Breast epithelium (tissue), 3 donors: ENCODE measurements at regions not wholly inside any gene's neighbourhood (a gene's known extent, or its start where the extent isn't known, plus 50 kb on each side); places are given as distances from the start of the nearest gene placed in this dataset.

ENCODE experiments used
- POLR2A ChIP-seq: fragments of 450-650 bp; IDR thresholded peaks from one replicate; pipeline ENCODE4 v1.6.1; 2016; ENCODE audit warnings: antibody characterized with exemption, mild to moderate bottlenecking, moderate library complexity
- POLR2AphosphoS5 ChIP-seq, 3 donors: sonication (generic); formaldehyde crosslinking; IDR thresholded peaks; one replicate each; pipeline ENCODE4 v1.6.1; 2017; ENCODE audit warnings: antibody characterized with exemption in 3 of 3
- TF ChIP-seq, protein P1 (sequence below), 3 donors: fragments of 450-650 bp; IDR thresholded peaks; one replicate each; pipeline ENCODE4 v1.5.1; 2016 to 2017; ENCODE audit warnings: antibody characterized with exemption in 3 of 3, mild to moderate bottlenecking in 3 of 3, moderate library complexity in 3 of 3

DNA sequence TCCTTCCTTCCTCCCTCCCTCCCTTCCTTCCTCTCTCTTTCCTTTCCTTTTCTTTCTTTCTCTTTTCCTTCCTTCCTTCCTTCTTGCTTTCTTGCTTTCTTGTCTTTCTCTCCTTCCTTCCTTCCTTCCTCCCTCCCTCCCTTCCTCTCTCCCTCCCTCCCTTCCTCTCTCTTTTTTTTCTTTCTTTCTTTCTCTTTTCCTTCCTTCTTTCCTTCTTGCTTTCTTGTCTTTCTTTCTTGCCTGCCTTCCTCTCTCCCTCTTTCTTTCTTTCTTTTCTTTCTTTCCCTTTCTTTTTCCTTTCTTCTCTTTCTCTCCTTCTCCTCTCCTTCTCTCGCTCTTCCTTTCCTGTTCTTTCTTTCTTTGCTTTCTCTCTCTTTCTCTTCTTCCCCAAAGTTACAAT lies 728.4 kb upstream of the ADAMTS5 start:
- TF ChIP-seq POLR2A: no peak
- TF ChIP-seq, protein P1, sequence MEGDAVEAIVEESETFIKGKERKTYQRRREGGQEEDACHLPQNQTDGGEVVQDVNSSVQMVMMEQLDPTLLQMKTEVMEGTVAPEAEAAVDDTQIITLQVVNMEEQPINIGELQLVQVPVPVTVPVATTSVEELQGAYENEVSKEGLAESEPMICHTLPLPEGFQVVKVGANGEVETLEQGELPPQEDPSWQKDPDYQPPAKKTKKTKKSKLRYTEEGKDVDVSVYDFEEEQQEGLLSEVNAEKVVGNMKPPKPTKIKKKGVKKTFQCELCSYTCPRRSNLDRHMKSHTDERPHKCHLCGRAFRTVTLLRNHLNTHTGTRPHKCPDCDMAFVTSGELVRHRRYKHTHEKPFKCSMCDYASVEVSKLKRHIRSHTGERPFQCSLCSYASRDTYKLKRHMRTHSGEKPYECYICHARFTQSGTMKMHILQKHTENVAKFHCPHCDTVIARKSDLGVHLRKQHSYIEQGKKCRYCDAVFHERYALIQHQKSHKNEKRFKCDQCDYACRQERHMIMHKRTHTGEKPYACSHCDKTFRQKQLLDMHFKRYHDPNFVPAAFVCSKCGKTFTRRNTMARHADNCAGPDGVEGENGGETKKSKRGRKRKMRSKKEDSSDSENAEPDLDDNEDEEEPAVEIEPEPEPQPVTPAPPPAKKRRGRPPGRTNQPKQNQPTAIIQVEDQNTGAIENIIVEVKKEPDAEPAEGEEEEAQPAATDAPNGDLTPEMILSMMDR (IDR thresholded peaks at IDR 0.05): no peak
- no peak for TF ChIP-seq POLR2AphosphoS5 (IDR thresholded peaks at IDR 0.05)
